HG03442 (cell line): ENCODE measurements at regions not wholly inside any gene's neighbourhood (a gene's known extent, or its start where the extent isn't known, plus 50 kb on each side); places are given as distances from the start of the nearest gene placed in this dataset.

ENCODE experiments used
- ATAC-seq: cut with Tn5 transposase; IDR thresholded peaks from one replicate; pipeline ENCODE4 v1.9.1; 2021; ENCODE audit warnings: mild to moderate bottlenecking, moderate library complexity; ENCODE audit not compliant: unreplicated experiment

- ATAC-seq = no peak
Observed at GRCh38 chr16:9185381-9185780, 93.9 kb downstream of the HAPSTR1 start.

GRCh38 chr16:9186061-9186460, 94.6 kb downstream of the HAPSTR1 start:
- no peak for ATAC-seq

GRCh38 chr16:9188721-9189120, 97.3 kb downstream of the HAPSTR1 start:
- ATAC-seq = no peak

- ATAC-seq = no peak
Observed at GRCh38 chr16:9191274-9191850, 99.9 kb downstream of the HAPSTR1 start.

GRCh38 chr16:9192746-9193145, 101.3 kb downstream of the HAPSTR1 start:
- ATAC-seq = no peak

GRCh38 chr16:9195287-9195686, 103.8 kb downstream of the HAPSTR1 start:
- ATAC-seq = no peak

- no peak for ATAC-seq
Observed at GRCh38 chr16:9197957-9198661, 106.7 kb downstream of the HAPSTR1 start.

- ATAC-seq = no peak
Observed at GRCh38 chr16:9199311-9199710, 107.9 kb downstream of the HAPSTR1 start.

GRCh38 chr16:9199751-9200150, 108.3 kb downstream of the HAPSTR1 start:
- no peak for ATAC-seq

GRCh38 chr16:9203956-9204355, 112.5 kb downstream of the HAPSTR1 start:
- ATAC-seq = no peak

- ATAC-seq = no peak
Observed at GRCh38 chr16:9205661-9206060, 114.2 kb downstream of the HAPSTR1 start.

GRCh38 chr16:9206156-9206555, 114.7 kb downstream of the HAPSTR1 start:
- ATAC-seq = no peak

GRCh38 chr16:9212621-9213020, 121.2 kb downstream of the HAPSTR1 start:
- no peak for ATAC-seq

GRCh38 chr16:9219813-9220212, 128.4 kb downstream of the HAPSTR1 start:
- ATAC-seq = no peak

GRCh38 chr16:9225527-9226316, 134.3 kb downstream of the HAPSTR1 start:
- no peak for ATAC-seq

- no peak for ATAC-seq
Observed at GRCh38 chr16:9226924-9227323, 135.5 kb downstream of the HAPSTR1 start.

GRCh38 chr16:9231039-9231438, 139.6 kb downstream of the HAPSTR1 start:
- ATAC-seq = no peak

GRCh38 chr16:9232102-9232770, 140.8 kb downstream of the HAPSTR1 start:
- no peak for ATAC-seq

- ATAC-seq = no peak
Observed at GRCh38 chr16:9235867-9236266, 144.4 kb downstream of the HAPSTR1 start.

GRCh38 chr16:9236319-9236718, 144.9 kb downstream of the HAPSTR1 start:
- no peak for ATAC-seq

GRCh38 chr16:9238346-9238745, 146.9 kb downstream of the HAPSTR1 start:
- no peak for ATAC-seq
